ENCODE measurements at regions not wholly inside any gene's neighbourhood (a gene's known extent, or its start where the extent isn't known, plus 50 kb on each side); places are given as distances from the start of the nearest gene placed in this dataset.
"Not testable (repeated sequence)": the region's sequence is repeated elsewhere in the genome, so short reads cannot be mapped to it uniquely, and the experiment has no call there.

DNA sequence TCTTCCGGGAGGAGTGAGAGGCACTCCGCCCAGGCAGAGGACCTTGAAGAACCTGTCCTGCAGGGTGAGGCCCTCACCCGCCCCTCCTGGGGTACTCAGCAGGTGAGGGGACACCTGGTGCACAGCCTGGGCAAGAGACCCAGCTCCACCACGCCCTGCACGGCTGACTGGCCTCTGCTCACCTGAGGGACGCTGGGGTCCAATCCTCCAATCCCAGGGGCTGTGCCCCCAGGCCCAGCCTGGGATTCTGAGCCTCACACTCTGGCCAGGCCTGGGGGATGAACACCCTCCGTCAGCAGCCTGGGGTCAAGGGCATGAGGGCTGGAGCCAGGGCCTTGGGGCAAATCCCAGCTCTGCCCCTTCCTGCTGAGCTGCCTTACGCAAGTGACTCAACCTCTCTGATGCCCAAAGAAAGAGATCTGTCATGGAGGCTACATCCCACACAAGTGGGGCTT is 149.9 kb upstream of the PTPN1 start:
- H3K27ac Mint-ChIP-seq = no peak overlapping the region
- H3K9me3 Mint-ChIP-seq = no peaks in the 10 kb centered on the region
- H3K27me3 Mint-ChIP-seq = peaks cover 11% of the 10 kb centered on the region
- no peaks in the 10 kb centered on the region for H3K4me1 Mint-ChIP-seq (ENCODE audit: low read depth)
- H3K36me3 Mint-ChIP-seq (ENCODE audit: low read depth) = no peaks in the 10 kb centered on the region
- no peak overlapping the region for H3K4me3 Mint-ChIP-seq

DNA sequence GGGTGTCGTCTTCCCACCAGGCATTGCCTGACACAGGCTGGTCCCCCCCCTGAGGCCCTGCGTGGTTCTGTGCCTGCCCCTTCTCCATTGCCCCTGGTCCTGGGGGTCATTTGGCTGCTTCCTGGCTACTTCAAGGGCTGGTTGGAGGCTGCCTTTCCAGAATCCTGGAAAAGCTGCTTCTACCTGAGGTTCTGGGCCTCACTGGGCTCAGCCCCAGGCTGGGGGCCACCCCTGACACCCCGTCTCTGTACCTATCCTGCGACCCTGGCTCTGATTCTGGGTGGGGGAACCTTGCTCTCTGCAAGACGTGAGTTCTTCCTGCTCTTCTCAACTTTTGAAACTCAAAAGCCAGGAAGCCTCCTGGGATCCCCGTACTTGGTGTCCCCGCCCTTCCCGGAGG is 149.3 kb upstream of the PTPN1 start:
- Mint-ChIP-seq H3K9me3 (no peaks in the 10 kb centered on the region), H3K4me1 (ENCODE audit: low read depth) (no peaks in the 10 kb centered on the region), H3K4me3 (no peak overlapping the region), H3K27ac (no peak overlapping the region), H3K36me3 (ENCODE audit: low read depth) (no peaks in the 10 kb centered on the region), H3K27me3 (peaks cover 11% of the 10 kb centered on the region)

DNA sequence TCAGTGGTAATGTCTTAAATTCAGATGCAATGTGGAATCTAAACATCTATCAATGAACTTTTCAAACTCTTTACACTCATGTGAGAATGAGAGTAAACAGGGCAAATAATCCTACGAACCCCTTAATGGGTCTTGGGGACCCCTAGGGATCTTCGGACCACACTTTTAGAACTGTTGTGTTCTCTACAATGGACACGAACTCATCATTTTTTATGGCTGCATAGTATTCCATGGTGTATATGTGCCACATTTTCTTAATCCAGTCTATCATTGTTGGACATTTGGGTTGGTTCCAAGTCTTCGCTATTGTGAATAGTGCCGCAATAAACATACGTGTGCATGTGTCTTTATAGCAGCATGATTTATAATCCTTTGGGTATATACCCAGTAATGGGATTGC is 148.0 kb upstream of the PTPN1 start:
- H3K36me3 Mint-ChIP-seq (ENCODE audit: low read depth); H3K4me1 Mint-ChIP-seq (ENCODE audit: low read depth); H3K9me3 Mint-ChIP-seq; H3K4me3 Mint-ChIP-seq; H3K27ac Mint-ChIP-seq: not testable (repeated sequence)
- H3K27me3 Mint-ChIP-seq = peaks cover 11% of the 10 kb centered on the region

DNA sequence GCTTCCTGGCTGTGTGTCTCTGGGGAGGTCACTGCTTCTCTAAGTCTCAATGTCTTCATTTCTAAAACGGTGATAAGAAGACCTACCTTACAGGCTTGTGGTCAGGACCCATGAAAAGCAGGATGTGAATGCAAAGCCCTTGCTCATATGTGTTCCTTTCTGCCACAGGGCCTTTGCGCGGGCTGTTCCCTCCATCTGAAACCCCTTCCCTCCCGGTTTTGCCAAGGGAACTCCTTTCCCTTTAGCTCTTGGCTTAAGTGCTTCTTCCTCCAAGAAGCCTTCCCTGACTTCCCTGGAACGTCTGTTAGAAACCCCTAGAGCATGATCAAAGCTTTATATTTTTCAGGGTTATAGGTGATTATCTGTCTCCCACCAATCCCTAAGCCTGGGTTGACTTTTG is 147.2 kb upstream of the PTPN1 start:
- peaks cover 8% of the 10 kb centered on the region for H3K4me1 Mint-ChIP-seq (ENCODE audit: low read depth)
- H3K27ac Mint-ChIP-seq = no peak overlapping the region
- H3K4me3 Mint-ChIP-seq = no peak overlapping the region

DNA sequence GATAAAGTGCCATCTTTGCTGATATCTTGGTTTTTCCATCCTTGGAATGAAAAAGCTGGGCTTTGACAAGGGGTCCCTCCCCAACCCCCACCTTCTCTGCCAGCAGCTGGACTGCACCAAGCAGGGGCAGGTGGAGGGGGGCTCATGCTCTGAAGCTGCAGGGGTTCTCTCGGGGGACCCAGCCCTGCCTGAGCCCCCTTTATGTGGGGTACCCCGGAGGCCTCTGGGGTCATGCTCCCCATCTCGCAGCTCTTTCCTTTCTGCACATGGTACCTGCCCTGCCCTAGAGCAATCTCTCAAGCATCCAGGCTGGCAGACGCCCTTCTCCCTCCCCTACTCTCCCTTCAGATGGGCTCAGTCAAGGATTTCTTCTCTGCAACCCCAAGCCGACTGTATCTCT is 146.7 kb upstream of the PTPN1 start:
- peaks cover 8% of the 10 kb centered on the region for H3K4me1 Mint-ChIP-seq (ENCODE audit: low read depth)
- H3K36me3 Mint-ChIP-seq (ENCODE audit: low read depth) = no peaks in the 10 kb centered on the region
- no peak overlapping the region for H3K4me3 Mint-ChIP-seq
- H3K27me3 Mint-ChIP-seq = peaks cover 15% of the 10 kb centered on the region
- H3K9me3 Mint-ChIP-seq = no peaks in the 10 kb centered on the region
- no peak overlapping the region for H3K27ac Mint-ChIP-seq

More for the DNA sequence above, 147.2 kb upstream of the PTPN1 start:
- Mint-ChIP-seq H3K9me3 (no peaks in the 10 kb centered on the region), H3K27me3 (peaks cover 12% of the 10 kb centered on the region), H3K36me3 (ENCODE audit: low read depth) (no peaks in the 10 kb centered on the region)

DNA sequence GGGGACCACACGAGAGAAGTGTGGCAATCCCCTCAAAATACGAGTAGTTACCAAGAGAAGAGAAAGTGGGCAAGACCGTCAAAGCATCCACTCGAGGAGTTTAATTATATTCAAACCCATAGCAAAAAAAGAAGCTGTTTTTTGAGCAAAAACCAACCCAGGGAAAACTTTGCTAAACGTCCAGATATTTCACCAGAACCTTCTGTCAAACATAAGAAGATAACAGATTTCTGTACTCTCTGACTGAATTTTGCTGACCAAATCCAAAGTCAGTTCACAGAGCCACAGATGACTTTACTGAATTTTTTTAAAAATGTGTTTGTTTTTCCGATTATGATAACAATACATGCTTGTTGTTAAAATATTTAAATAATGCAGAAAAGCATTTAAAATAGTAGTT is 145.6 kb upstream of the PTPN1 start:
- peaks cover 8% of the 10 kb centered on the region for H3K4me1 Mint-ChIP-seq (ENCODE audit: low read depth)
- no peaks in the 10 kb centered on the region for H3K9me3 Mint-ChIP-seq
- H3K36me3 Mint-ChIP-seq (ENCODE audit: low read depth) = no peaks in the 10 kb centered on the region
- H3K27me3 Mint-ChIP-seq = peaks cover 12% of the 10 kb centered on the region
- no peak overlapping the region for H3K4me3 Mint-ChIP-seq
- H3K27ac Mint-ChIP-seq = no peak overlapping the region

DNA sequence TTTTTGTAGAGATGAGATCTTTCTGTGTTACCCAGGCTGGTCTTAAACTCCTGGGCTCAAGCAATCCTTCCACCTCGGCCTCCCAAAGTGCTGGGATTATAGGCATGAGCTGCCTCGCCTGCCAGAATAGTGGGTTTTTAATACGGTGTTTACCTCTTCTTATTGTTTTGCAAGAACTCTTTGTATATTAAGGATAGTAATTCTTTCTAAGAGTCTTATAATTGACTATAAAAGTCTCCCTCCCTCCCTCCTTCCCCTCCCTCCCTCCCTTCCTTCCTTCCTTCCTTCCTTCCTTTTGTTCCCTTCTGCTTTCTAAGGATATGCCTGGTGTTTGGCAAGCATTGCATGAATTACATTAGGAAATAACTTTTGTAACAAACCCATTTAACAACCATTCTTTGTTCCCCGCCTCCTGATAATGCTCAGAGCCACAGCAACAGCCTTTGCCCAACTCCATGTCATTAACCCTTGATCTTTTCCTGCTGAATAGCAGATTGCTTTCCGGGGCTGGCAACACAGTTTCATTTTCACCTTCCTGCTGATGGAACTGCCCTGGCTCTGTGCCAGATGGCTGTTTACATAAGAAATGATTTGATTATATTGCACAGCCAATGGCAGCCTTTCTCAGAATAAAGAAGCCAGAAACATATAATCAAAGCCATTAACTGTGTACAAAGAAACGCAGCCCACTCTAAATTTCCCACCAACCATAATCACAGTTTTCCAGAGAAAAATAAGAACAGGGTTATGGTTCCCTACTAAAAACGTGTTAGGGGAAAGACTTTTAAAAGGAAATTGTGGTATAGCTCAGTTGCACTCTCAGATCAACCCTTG is 143.7 kb upstream of the PTPN1 start:
- peaks cover 12% of the 10 kb centered on the region for H3K27me3 Mint-ChIP-seq
- H3K27ac Mint-ChIP-seq = no peak overlapping the region

DNA sequence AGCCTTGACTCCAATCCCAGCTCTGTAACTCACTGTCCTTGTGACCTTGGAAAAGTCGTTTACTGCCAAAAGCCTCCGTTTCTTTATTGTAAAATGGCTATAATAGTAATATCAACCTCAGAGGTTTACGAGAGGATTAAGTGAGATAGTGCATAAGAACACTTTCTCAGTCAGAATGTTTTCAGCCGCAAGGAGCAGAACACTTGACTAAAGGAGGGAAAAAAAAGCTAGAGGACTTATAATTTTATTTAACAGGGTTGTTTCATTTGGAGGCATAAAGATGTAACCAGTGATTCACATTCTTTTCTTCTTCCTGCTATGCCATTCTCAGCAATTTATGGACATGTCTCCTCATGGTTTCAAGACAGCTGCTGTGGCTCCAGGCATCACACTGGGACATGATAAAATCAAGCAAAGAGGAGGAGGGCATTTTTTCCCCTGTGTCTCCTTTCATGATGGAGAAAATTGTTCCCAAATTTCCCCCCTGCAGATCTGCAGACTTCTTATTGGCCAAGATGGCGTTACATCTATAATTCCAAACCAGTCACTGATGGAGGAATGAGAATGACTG is 143.0 kb upstream of the PTPN1 start:
- Mint-ChIP-seq H3K4me1 (ENCODE audit: low read depth) (peaks cover 8% of the 10 kb centered on the region), H3K36me3 (ENCODE audit: low read depth) (no peaks in the 10 kb centered on the region), H3K9me3 (no peaks in the 10 kb centered on the region), H3K27me3 (peaks cover 9% of the 10 kb centered on the region), H3K27ac (no peak overlapping the region), H3K4me3 (no peak overlapping the region)

More for the DNA sequence above, 143.7 kb upstream of the PTPN1 start:
- H3K9me3 Mint-ChIP-seq = no peaks in the 10 kb centered on the region
- peaks cover 8% of the 10 kb centered on the region for H3K4me1 Mint-ChIP-seq (ENCODE audit: low read depth)
- H3K4me3 Mint-ChIP-seq = peak overlapping the region; percentile 48
- no peaks in the 10 kb centered on the region for H3K36me3 Mint-ChIP-seq (ENCODE audit: low read depth)

DNA sequence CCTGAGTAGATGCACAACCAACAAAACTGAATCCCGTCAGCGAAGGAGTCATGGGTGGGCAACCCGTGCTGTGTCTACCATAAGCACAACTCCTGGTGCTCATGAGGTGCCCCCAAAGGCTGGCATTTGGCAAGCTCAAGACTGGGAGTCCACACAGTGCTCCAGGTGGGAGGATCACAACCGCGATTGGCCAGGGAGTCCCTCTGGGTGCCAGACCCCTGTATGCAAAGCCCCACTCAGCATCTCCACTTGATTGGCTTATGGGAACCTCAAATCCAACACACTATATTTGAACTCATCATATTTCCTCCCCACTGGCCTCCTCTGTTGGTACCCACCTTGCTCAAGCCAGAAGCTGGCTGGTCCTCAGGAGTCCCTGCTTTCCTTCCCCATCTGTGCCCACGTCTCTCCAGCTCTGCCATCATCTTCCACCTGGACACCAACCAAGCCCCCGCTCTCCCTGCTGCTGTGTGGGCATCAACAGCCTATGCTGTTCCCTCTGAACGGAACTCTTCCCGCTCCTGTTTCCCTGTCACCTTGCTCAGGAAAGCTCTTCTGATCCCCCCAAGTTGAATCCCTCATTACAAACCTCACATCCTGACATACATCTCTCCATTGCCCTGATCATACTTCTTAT is 142.3 kb upstream of the PTPN1 start:
- peaks cover 8% of the 10 kb centered on the region for H3K4me1 Mint-ChIP-seq (ENCODE audit: low read depth)
- H3K4me3 Mint-ChIP-seq = no peak overlapping the region
- H3K27ac Mint-ChIP-seq = no peak overlapping the region
- peaks cover 10% of the 10 kb centered on the region for H3K27me3 Mint-ChIP-seq
- no peaks in the 10 kb centered on the region for H3K9me3 Mint-ChIP-seq
- H3K36me3 Mint-ChIP-seq (ENCODE audit: low read depth) = no peaks in the 10 kb centered on the region

DNA sequence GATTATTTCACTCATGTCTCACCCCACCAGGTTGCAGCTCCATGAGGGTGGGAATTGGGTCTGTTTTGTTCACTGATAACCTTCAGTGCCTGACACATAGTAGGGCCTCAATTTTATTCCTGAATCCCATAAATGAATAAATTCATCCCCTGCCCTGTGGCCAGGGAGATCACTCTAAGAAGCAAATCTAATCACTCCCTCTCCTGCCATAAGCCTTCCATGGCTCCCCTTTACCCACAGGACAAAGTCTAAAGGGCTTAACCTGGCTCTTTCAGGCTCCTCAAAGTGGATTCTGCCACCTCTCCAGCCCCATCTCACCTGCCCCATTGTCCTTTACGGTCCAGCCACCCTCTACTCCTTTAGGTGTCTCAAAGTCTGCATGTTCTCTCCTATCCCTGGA is 141.8 kb upstream of the PTPN1 start:
- Mint-ChIP-seq H3K36me3 (ENCODE audit: low read depth) (no peaks in the 10 kb centered on the region), H3K4me3 (no peak overlapping the region), H3K9me3 (no peaks in the 10 kb centered on the region), H3K4me1 (ENCODE audit: low read depth) (peaks cover 8% of the 10 kb centered on the region), H3K27me3 (peaks cover 15% of the 10 kb centered on the region), H3K27ac (no peak overlapping the region)

DNA sequence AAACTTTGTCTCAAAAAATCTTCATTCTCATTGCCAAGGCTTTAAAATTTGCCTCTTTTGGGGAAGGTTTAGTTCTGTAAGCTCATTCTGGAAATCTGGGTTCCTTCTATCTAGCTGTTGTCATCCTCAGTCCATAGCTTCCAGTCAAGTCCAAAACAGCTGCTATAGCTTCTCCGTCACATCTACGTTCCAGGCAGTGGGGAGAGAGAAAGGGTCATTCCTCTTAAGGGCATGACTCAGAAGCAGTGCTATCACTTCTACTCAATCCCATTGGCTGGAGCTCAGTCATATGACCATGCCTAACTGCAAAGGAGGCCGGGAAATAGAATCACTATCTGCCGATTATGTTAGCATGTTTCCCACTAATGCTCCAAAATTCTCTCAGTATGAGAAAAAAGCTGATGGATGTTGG is 141.4 kb upstream of the PTPN1 start:
- no peaks in the 10 kb centered on the region for H3K9me3 Mint-ChIP-seq
- H3K27ac Mint-ChIP-seq = no peak overlapping the region
- peaks cover 19% of the 10 kb centered on the region for H3K27me3 Mint-ChIP-seq
- H3K36me3 Mint-ChIP-seq (ENCODE audit: low read depth) = no peaks in the 10 kb centered on the region
- peaks cover 8% of the 10 kb centered on the region for H3K4me1 Mint-ChIP-seq (ENCODE audit: low read depth)
- no peak overlapping the region for H3K4me3 Mint-ChIP-seq

DNA sequence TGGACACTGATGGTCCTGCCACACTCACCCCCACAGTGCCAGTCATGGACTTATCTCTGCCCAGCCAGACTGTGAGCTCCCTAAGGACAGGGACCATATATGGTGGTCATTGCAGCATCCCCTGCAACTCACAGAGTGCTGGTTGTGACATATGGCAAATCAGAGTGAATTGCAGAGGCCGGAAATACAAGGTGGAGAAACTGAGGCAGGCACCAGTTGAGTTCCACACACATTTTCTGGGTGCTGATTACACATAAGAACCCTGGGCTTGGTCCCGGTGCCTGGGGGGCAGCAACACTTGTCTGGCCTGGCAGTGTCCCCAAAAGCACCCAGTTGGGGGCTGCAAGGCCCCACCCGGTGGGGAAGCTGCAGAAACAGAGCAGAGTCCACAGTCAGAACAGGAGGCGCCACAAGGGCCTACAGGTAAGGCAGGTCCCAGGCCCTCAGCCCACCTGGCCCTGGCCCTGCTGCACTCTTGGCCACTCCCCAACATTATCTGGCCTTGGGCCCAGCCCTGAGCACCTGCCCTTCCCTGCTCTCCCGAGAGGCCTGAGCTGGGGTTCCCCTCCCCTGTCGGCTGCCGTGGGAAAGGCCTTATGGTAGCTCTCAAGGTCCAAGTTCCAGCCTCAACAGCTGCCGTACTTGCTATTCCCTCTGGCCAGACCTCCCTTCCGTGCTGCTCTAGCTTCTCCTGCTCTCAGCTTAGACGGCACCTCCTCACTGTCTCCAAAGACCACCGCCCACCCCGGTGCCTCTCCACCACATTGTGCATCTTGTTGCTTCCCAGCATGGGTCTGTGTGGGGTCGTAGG is 140.8 kb upstream of the PTPN1 start:
- H3K27ac Mint-ChIP-seq = no peak overlapping the region
- H3K36me3 Mint-ChIP-seq (ENCODE audit: low read depth) = no peaks in the 10 kb centered on the region
- no peak overlapping the region for H3K4me3 Mint-ChIP-seq

DNA sequence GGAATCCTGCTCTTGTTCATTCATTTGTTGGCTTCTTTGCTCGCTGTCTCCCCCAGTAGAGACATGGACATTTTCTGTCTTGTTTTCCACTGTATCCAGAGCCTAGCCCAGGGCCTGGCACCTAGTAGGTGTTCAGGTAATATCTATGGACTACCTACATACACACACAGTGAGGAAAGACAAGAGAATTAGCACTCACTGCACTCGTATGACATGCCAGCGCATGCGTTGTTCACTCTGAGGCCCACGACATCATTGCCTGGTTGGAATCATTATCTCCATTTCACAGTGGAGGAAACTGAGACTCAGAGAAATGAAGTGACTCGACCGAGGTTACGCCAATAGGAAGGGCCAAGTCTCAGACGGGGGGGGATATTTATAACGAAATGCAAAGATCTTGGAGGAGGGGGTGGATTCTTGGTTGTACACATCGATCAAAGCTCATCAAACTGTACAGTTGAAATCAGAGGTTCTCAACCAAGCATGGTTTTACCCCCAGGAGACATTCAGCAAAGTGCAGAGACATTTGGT is 140.1 kb upstream of the PTPN1 start:
- Mint-ChIP-seq H3K27me3 (peaks cover 17% of the 10 kb centered on the region), H3K9me3 (no peaks in the 10 kb centered on the region), H3K27ac (no peak overlapping the region), H3K4me1 (ENCODE audit: low read depth) (peaks cover 8% of the 10 kb centered on the region), H3K4me3 (no peak overlapping the region), H3K36me3 (ENCODE audit: low read depth) (no peaks in the 10 kb centered on the region)

More for the DNA sequence above, 140.8 kb upstream of the PTPN1 start:
- Mint-ChIP-seq H3K9me3 (no peaks in the 10 kb centered on the region), H3K27me3 (peaks cover 17% of the 10 kb centered on the region), H3K4me1 (ENCODE audit: low read depth) (peaks cover 8% of the 10 kb centered on the region)

DNA sequence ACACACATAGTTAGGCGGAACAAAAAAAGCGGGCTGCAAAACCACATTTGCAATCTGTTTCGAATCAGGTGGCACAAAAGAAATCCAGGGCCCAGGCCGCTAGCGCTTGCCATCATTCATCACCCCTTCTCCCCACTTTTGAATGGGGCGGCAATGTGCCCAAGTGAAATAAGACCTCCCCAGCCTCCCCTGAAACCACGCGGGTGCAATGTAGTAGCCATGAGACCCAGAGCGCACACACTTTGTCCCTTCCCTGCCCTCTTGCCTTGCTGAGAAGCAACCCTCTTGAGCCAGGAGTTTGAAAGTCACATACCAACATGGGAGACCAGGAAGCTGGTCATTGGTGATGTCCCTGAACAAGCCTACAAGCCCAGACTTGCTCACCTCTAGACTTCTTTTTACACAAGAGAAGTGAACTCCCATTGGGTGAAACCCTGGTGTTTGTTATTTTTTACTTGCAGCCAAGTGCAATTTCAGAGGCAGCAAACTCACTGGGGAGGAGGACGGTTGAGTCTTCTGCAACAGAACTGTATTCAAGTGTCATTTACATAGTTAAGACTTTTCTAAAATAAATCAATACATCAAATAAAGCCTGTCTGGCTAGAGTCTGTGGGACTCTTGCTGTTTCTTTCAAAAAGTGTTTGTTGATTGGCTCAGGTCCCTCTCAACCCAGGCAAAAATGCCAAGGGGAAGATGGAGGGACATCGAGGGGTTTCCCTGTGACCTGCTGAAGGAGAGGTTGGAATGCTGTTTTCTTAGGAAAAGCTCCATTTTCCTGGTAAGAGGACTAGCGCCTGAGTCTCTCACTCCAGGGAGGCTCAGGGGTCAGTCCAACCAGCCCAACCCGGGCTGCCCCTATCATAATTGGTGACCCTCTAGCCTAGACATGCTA is 138.1 kb upstream of the PTPN1 start:
- no peaks in the 10 kb centered on the region for H3K36me3 Mint-ChIP-seq (ENCODE audit: low read depth)
- H3K9me3 Mint-ChIP-seq = no peaks in the 10 kb centered on the region
- no peaks in the 10 kb centered on the region for H3K4me1 Mint-ChIP-seq (ENCODE audit: low read depth)
- no peak overlapping the region for H3K27ac Mint-ChIP-seq
- H3K4me3 Mint-ChIP-seq = no peak overlapping the region
- H3K27me3 Mint-ChIP-seq = peaks cover 17% of the 10 kb centered on the region

All from stimulated activated naive CD8-positive, alpha-beta T cell treated with anti-CD3 and anti-CD28 coated beads, Interleukin-15, Interleukin-2, amounts not matched to agents 100 ng/mL and 50 ng/mL, for 24 hours (primary cell).